IMR-90 (cell line): ENCODE measurements at regions not wholly inside any gene's neighbourhood (a gene's known extent, or its start where the extent isn't known, plus 50 kb on each side); places are given as distances from the start of the nearest gene placed in this dataset.
"Not testable (repeated sequence)": the region's sequence is repeated elsewhere in the genome, so short reads cannot be mapped to it uniquely, and the experiment has no call there.

Source experiments
- ATAC-seq: fragments of 200-7000 bp; cut with Tn5 transposase; 2 replicates; pipeline ENCODE4 v1.9.1; 2020; ENCODE audit warnings: low read depth, mild to moderate bottlenecking, moderate library complexity
- BruUV-seq: library from RNA; stranded (reverse); fragments of 400-500 nt; replicated peaks from 2 replicates; lab custom pipeline; 2021; lab: Mats Ljungman, UMichigan
- CTCF ChIA-PET: fragments of 300-600 bp; formaldehyde crosslinking; extraction: SDS; loops from one replicate; lab custom pipeline; 2021; ENCODE audit warnings: antibody characterized with exemption; lab: Yijun Ruan, JAX
- POLR2A ChIA-PET: fragments of 300-600 bp; sonication (Branson Sonifier 250); formaldehyde crosslinking; loops from one replicate; lab custom pipeline; 2022; ENCODE audit warnings: antibody characterized with exemption; ENCODE audit not compliant: unreplicated experiment; lab: Charles Lee
- DNase-seq: peaks from one replicate; pipeline ENCODE4 v3.0.0; 2013
- H2AFZ ChIP-seq: replicated peaks from 2 replicates; pipeline ENCODE3; 2013; ENCODE audit warnings: low read length, mild to moderate bottlenecking; ENCODE audit not compliant: poor library complexity
- H2AK5ac ChIP-seq: 2 replicates; pipeline ENCODE4 v1.6.1; 2013; ENCODE audit warnings: low read depth, low read length, inconsistent platforms
- H2AK9ac ChIP-seq: replicated peaks from 2 replicates; pipeline ENCODE3; 2013; ENCODE audit warnings: mild to moderate bottlenecking, low read depth, low read length, moderate library complexity; ENCODE audit not compliant: poor library complexity
- H2BK120ac ChIP-seq: 2 replicates; pipeline ENCODE4 v1.6.1; 2013; ENCODE audit warnings: low read depth, low read length, inconsistent platforms
- H2BK15ac ChIP-seq: 3 replicates; pipeline ENCODE4 v1.6.1; 2013; ENCODE audit warnings: low read depth, low read length, inconsistent platforms
- H2BK20ac ChIP-seq: 2 replicates; pipeline ENCODE4 v1.6.1; 2013; ENCODE audit warnings: low read depth, mild to moderate bottlenecking, inconsistent platforms, low read length, moderate library complexity
- H2BK5ac ChIP-seq: 2 replicates; pipeline ENCODE4 v1.6.1; 2013; ENCODE audit warnings: mild to moderate bottlenecking, low read depth, low read length, inconsistent platforms; ENCODE audit not compliant: poor library complexity, severe bottlenecking
- H3K14ac ChIP-seq: replicated peaks from 2 replicates; pipeline ENCODE4 v1.6.1; 2013; ENCODE audit warnings: low read depth, low read length, inconsistent platforms
- H3K18ac ChIP-seq: 2 replicates; pipeline ENCODE4 v1.6.1; 2013; ENCODE audit warnings: low read depth, low read length, control low read depth
- H3K23ac ChIP-seq: 2 replicates; pipeline ENCODE4 v1.6.1; 2013; ENCODE audit warnings: low read depth, low read length, inconsistent platforms
- H3K27ac ChIP-seq: 2 replicates; pipeline ENCODE4 v1.5.1; 2013; ENCODE audit warnings: mild to moderate bottlenecking, control low read depth, low read length; ENCODE audit not compliant: insufficient read depth
- H3K27me3 ChIP-seq: 2 replicates; pipeline ENCODE4 v1.6.1; 2013; ENCODE audit warnings: low read length; ENCODE audit not compliant: control insufficient read depth, insufficient read depth
- H3K36me3 ChIP-seq: 2 replicates; pipeline ENCODE4 v1.6.1; 2013; ENCODE audit warnings: low read length, mixed read lengths; ENCODE audit not compliant: control insufficient read depth, insufficient read depth
- H3K4ac ChIP-seq: 2 replicates; pipeline ENCODE4 v1.6.1; 2013; ENCODE audit warnings: low read depth, low read length, inconsistent platforms
- H3K4me1 ChIP-seq: 2 replicates; pipeline ENCODE4 v1.6.1; 2013; ENCODE audit warnings: low read length, mixed read lengths; ENCODE audit not compliant: control insufficient read depth, insufficient read depth
- H3K4me2 ChIP-seq: 2 replicates; pipeline ENCODE4 v1.6.1; 2013; ENCODE audit warnings: low read depth, mild to moderate bottlenecking, control low read depth, low read length, moderate library complexity
- H3K4me3 ChIP-seq: 2 replicates; pipeline ENCODE4 v1.5.1; 2013; ENCODE audit warnings: low read depth, mild to moderate bottlenecking, control low read depth, low read length, moderate library complexity; ENCODE audit not compliant: insufficient read depth
- H3K56ac ChIP-seq: 2 replicates; pipeline ENCODE4 v1.6.1; 2013; ENCODE audit warnings: low read length, inconsistent platforms; ENCODE audit not compliant: insufficient read depth; ENCODE audit errors: extremely low read depth
- H3K79me1 ChIP-seq, 2 experiments: 2 replicates each; pipeline ENCODE4 v1.6.1; 2013; ENCODE audit warnings: low read length in 2 of 2, inconsistent platforms in 1 of 2, low read depth in 1 of 2
- H3K9ac ChIP-seq: 2 replicates; pipeline ENCODE4 v1.6.1; 2013; ENCODE audit warnings: low read depth, low read length, control low read depth
- H3K9me1 ChIP-seq: 2 replicates; pipeline ENCODE4 v1.6.1; 2013; ENCODE audit warnings: low read length, inconsistent platforms; ENCODE audit not compliant: insufficient read depth
- H3K9me3 ChIP-seq: 2 replicates; pipeline ENCODE4 v1.6.1; 2013; ENCODE audit warnings: low read length; ENCODE audit not compliant: control insufficient read depth, insufficient read depth
- H4K20me1 ChIP-seq: 2 replicates; pipeline ENCODE4 v1.6.1; 2013; ENCODE audit warnings: low read length, inconsistent platforms; ENCODE audit not compliant: insufficient read depth
- H4K5ac ChIP-seq: 2 replicates; pipeline ENCODE4 v1.6.1; 2013; ENCODE audit warnings: mild to moderate bottlenecking, low read depth, low read length, control low read depth
- H4K8ac ChIP-seq, 2 experiments: 2 replicates each; pipeline ENCODE4 v1.6.1; 2013; ENCODE audit warnings: low read depth in 2 of 2, low read length in 2 of 2, control low read depth in 1 of 2, inconsistent platforms in 1 of 2
- H4K91ac ChIP-seq: 2 replicates; pipeline ENCODE4 v1.6.1; 2013; ENCODE audit warnings: low read depth, low read length, inconsistent platforms; ENCODE audit not compliant: insufficient read depth
- WGBS, 2 experiments: methylation state at CpG; one replicate each; pipeline versions ENCODE4 v1.1.5 to v1.1.7; 2013; ENCODE audit warnings: missing lambda C conversion rate in 2 of 2; ENCODE audit not compliant: insufficient read length in 1 of 2; ENCODE audit errors: extremely low coverage in 2 of 2; 5-methylcytosine and 5-hydroxymethylcytosine counted together
- dilution Hi-C: fragments of 300-500 bp; cut with HindIII; formaldehyde crosslinking; loops from one replicate; pipeline ENCODE4 v1.14.3; 2018; ENCODE audit warnings: low sequenced_read_pairs; ENCODE audit not compliant: unreplicated experiment
- in situ Hi-C: fragments of 300-500 bp; cut with MboI; formaldehyde crosslinking; loops from 3 replicates; pipeline ENCODE4 v1.14.3; 2019; ENCODE audit warnings: low sequenced_read_pairs, inconsistent platforms, mixed read lengths
- intact Hi-C: fragments of 100-400 bp; cut with micrococcal nuclease; formaldehyde crosslinking; loops from 2 replicates; pipeline ENCODE4 v1.10.0; 2022

- H4K91ac ChIP-seq, H3K18ac ChIP-seq, H4K8ac ChIP-seq, H3K23ac ChIP-seq, H2AK5ac ChIP-seq, H3K27ac ChIP-seq, H2BK5ac ChIP-seq, H3K9ac ChIP-seq, H3K9me1 ChIP-seq, POLR2A ChIA-PET, in situ Hi-C loops, ATAC-seq, H3K4me2 ChIP-seq, H2BK15ac ChIP-seq, H2AK9ac ChIP-seq, H3K9me3 ChIP-seq, H3K36me3 ChIP-seq, dilution Hi-C loops, H3K14ac ChIP-seq, intact Hi-C loops, BruUV-seq, H3K27me3 ChIP-seq, H3K56ac ChIP-seq, H2BK120ac ChIP-seq, H3K4ac ChIP-seq, DNase-seq, H3K4me1 ChIP-seq, H3K4me3 ChIP-seq, H3K79me1 ChIP-seq, H2AFZ ChIP-seq, CTCF ChIA-PET, H2BK20ac ChIP-seq, H4K5ac ChIP-seq, H4K20me1 ChIP-seq: not testable (repeated sequence)
- no CpG with 5 or more reads among the region's 9 CpGs for whole genome bisulfite sequencing, 2 experiments
Observed at GRCh38 chr17:16838287-16838686, 133.6 kb downstream of the TNFRSF13B start.

- dilution Hi-C loops, result not testable (repeated sequence)
- WGBS, 2 experiments, result no CpG with 5 or more reads among the region's 11 CpGs
Observed at GRCh38 chr17:16837468-16838266, 134.3 kb downstream of the TNFRSF13B start.

More at GRCh38 chr17:16837468-16838266, 134.3 kb downstream of the TNFRSF13B start:
- H2AFZ ChIP-seq, H3K27me3 ChIP-seq, CTCF ChIA-PET, H3K56ac ChIP-seq, H2BK120ac ChIP-seq, intact Hi-C loops, H3K9ac ChIP-seq, H2AK9ac ChIP-seq, H4K5ac ChIP-seq, DNase-seq, H4K20me1 ChIP-seq, H3K36me3 ChIP-seq, POLR2A ChIA-PET, H2BK20ac ChIP-seq, H3K79me1 ChIP-seq, H2AK5ac ChIP-seq, H3K4me1 ChIP-seq, H3K4ac ChIP-seq, H3K9me3 ChIP-seq, H3K14ac ChIP-seq, H2BK15ac ChIP-seq, in situ Hi-C loops, H3K4me3 ChIP-seq, H3K9me1 ChIP-seq, H3K4me2 ChIP-seq, BruUV-seq, ATAC-seq, H3K18ac ChIP-seq, H3K23ac ChIP-seq, H4K8ac ChIP-seq, H3K27ac ChIP-seq, H2BK5ac ChIP-seq, H4K91ac ChIP-seq: not testable (repeated sequence)
